ENCODE measurements at regions not wholly inside any gene's neighbourhood (a gene's known extent, or its start where the extent isn't known, plus 50 kb on each side); places are given as distances from the start of the nearest gene placed in this dataset.
"Not testable (repeated sequence)": the region's sequence is repeated elsewhere in the genome, so short reads cannot be mapped to it uniquely, and the experiment has no call there.

DNA sequence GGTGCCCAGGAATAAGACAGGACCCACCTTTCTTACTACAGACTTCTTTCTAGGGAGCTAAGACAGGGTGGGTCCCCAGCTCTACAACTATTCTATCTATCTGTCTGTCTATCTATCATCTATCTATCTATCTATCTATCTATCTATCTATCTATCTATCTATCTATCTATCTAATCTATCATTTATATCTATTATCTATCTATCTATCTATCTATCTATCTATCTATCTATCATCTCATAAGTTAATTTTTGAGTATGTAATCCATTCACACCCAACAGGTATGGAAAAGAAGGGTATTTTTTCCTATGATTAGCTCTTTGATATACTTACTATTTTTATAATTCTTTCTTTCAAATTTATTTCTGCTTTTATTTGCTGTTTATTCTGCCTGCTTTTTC is 55.9 kb downstream of the BAMBI start:
- no peak for DNase-seq

DNA sequence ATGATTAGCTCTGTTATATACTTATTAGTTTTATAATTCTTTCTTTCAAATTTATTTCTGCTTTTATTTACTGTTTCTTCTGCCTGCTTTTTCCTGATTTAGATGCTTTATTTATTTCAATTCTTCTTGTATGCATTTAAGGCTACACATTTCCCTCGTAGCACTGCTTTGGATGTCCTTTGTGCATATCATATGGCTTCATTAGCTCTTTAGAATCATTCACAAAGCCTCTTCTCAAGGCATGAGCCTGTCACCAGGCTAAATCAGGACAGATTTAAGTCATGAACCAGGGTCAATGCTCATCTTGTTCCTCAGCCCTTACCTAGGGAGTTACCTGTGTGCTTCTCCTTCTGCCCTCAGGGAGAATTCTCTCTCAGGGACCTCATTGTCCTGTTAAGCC is 56.3 kb downstream of the BAMBI start:
- no peak for DNase-seq

GRCh38 chr10:28734938-28735759 is 57.8 kb downstream of the BAMBI start:
- DNase-seq: peak; percentile 34

- DNase-seq: no peak
These were observed 59.8 kb downstream of the BAMBI start for GRCh38 chr10:28737096-28737495.

DNA sequence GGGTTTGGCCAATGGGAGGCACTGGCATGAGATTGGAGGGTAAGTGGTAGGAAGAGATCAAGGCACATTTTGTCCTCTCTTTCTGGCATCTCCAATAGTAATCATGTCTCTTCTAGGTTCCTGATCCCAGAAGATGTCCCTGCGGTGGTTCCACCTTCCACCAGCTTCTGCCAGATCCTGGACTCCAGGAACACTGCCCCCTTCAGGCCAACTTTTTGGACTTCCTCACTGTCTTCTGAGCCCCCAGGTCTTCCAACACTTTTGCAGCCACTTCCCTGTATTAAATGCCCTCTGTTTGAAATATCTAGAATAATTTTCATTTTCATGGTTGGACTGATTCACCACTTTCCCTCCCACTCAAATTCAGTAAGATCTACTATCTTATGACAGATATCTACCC is 60.9 kb downstream of the BAMBI start:
- no peak for DNase-seq

DNA sequence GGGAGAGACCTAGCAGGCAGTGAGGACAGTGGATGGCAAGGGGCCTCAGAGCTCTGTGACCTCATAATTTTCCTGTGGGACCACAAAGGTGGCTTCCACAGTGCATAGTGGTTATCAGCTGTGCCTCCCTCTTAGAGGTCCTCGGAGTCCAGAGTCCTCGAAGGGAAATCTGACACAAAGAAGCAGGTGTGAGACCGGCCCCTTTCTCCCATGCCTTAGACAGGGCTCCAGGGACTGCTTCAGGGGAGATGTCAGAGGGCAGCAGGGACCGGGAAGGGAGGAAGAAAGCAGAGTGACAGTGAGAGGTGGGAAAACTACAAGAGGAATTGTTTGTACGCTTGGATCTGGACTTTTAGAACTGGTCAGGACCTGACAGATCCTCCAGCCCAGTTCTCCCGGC is 66.3 kb downstream of the BAMBI start:
- no peak for DNase-seq

- DNase-seq: no peak
These were observed 66.9 kb downstream of the BAMBI start for GRCh38 chr10:28744069-28744768.

- no peak for DNase-seq
These were observed 77.8 kb downstream of the BAMBI start for GRCh38 chr10:28754930-28755718.

GRCh38 chr10:28761084-28761846 is 83.9 kb downstream of the BAMBI start:
- DNase-seq: no peak

- DNase-seq: no peak
These were observed 86.3 kb downstream of the BAMBI start for GRCh38 chr10:28763471-28764170.

DNA sequence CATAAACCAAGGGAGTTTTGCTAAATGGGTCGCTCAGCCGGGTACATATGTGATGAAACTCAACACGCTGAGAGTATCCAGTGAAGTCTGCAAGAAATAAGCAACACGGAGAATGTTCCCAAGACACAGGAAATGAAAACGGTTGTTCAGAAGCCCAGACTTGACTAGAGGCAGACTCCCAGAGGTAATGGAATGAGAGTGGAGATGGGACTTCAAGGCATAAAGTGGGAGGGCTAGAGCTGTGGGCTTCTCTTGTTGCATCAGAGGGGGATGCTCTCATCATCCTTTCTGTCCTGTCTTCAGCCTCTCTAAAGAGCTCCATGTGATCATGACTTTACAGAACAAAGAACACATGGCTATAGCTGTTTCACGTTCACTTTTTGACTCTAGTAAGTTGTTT is 88.3 kb downstream of the BAMBI start:
- no peak for DNase-seq

DNA sequence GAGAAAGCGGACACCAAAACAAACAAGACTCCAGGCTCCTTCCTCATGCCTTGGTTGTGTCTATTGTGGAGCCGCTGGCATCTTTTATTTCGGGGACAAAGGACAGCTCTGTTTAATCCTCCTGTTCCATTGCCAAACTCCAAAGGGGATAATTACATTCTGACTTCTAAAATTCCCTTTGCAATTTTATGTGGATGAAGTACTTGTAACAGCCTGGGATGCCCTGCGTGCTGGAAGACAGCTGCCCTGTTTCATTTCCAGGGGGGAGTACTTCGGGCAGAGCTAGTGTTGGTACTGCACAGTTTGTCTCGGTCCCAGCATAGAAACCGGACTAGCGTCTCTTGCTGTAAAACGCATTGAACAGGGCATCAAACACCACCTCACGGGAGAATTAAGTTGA is 90.9 kb downstream of the BAMBI start:
- DNase-seq: no peak

DNA sequence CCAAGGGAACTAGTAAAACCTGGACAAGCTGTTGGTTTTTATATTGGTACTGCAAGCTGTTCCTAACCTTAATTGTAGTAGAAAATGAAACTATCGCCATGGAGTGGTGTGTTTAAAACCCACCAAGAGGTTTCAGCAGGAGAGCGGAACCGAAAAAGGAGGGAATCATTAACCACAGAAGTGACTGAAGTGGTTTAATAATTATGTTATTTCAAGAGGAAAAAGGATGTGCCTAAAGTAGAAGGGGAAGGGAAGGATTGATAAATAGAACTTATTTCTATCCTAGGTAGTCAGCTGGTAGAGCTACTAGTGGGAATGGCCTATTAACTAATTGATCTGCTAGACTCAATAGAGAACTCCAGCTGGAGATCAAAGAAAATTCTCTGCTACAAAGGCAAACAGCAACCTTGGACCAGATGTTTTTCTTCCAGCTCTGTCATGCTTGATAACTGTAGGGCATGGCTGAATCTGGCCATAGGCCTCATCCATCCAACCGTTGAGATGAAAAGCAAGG is 91.8 kb downstream of the BAMBI start:
- DNase-seq: no peak

- DNase-seq: not testable (repeated sequence)
These were observed 94.3 kb downstream of the BAMBI start for GRCh38 chr10:28771580-28772090.

GRCh38 chr10:28774051-28774995 is 97.0 kb downstream of the BAMBI start:
- no peak for DNase-seq

- no peak for DNase-seq
These were observed 98.5 kb downstream of the BAMBI start for GRCh38 chr10:28775773-28776172.

- DNase-seq: no peak
These were observed 99.2 kb downstream of the BAMBI start for GRCh38 chr10:28776519-28776918.

DNA sequence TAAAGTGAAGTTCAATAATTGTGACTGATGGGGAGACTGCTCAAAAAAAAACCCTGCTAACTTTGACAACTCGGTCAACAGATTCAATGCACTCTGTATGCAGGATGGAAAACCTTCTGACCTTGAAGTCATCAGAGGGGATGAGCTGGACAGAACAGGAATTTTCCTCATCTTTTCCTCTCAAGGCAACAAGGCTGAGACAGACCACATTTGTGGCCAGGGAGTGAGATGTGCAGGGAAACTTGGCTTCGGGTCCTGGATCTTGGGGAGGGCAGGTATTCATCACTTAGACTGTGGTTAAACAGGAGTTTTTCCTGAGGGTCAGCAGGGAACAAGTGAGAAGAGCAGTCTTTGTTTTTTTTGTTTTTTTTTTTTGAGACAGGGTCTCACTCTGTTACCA is 100.6 kb downstream of the BAMBI start:
- DNase-seq: no peak

DNA sequence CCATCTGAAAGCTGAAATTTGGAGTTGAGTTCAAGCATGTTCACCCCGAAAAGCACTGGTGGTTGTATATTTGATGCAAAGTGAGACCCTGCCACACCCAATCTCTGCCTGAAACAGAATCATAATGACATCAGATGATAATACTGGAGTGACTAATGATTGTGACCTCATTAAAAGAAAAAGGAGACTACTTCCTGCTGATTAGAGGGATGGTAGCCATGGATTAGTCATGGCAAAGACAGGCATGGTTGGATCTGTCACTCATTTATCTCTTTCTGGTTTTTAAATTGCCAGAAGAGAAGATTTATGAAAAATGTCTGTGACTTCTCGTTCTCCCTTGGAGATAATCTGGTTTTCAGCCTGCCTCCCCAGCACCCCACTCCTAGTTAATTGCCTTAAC is 101.2 kb downstream of the BAMBI start:
- no peak for DNase-seq

DNA sequence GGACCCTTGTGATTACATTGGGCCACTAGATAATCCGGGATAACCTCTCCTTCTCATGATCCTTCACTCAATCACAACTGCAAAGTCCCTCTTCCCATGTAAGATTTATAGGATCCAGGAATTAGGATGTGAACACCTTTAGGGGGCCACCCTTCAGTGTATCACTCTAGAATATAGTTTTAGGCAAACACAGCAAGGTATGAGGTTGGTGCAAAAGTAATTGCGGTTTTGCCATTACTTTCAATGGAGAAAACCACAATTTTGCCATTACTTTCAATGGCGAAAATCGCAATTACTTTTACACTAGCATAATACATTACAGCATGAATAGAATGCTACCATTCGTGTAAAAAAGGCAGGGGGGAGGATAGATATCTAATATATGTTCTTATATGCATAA is 104.0 kb downstream of the BAMBI start:
- no peak for DNase-seq

DNA sequence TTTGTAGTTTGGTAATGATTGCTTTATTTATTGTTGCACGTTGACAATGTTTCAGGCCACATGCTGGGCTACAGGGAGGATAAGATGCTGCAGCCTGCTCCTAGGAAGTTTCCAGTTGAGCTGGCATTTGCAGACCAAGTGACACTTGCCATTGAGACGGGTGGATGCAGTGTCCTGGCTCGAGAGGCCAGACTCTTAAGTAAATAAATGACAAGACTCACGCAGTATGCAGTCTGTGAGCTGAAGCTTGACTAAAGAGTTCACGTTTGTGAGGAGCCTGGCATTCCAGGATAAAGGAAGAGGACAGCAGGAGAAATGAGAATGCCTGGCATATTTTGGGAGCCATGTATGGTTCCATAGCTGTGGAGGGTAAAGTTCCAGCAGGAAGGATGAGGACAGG is 105.8 kb downstream of the BAMBI start:
- no peak for DNase-seq
